Calu3 (cell line): ENCODE measurements at regions not wholly inside any gene's neighbourhood (a gene's known extent, or its start where the extent isn't known, plus 50 kb on each side); places are given as distances from the start of the nearest gene placed in this dataset.

ENCODE experiments used
- BruUV-seq: library from RNA; stranded (reverse); fragments of 400-500 nt; replicated peaks from 2 replicates; lab custom pipeline; 2021; lab: Mats Ljungman, UMichigan
- CTCF ChIA-PET: fragments of 300-600 bp; sonication (Branson Sonifier 250); formaldehyde crosslinking; loops from one replicate; lab custom pipeline; 2022; ENCODE audit warnings: antibody characterized with exemption; lab: Charles Lee
- DNase-seq: peaks from one replicate; pipeline ENCODE4 v3.0.0; 2022
- H3K27ac Mint-ChIP-seq: one replicate; pipeline ENCODE4 v1.8.0; 2022; ENCODE audit warnings: mixed read lengths; ENCODE audit not compliant: unreplicated experiment
- H3K27me3 Mint-ChIP-seq: one replicate; pipeline ENCODE4 v1.8.0; 2022; ENCODE audit warnings: mixed read lengths; ENCODE audit not compliant: unreplicated experiment
- H3K36me3 Mint-ChIP-seq: one replicate; pipeline ENCODE4 v1.8.0; 2022; ENCODE audit warnings: mild to moderate bottlenecking, moderate library complexity, mixed read lengths; ENCODE audit not compliant: insufficient read depth, unreplicated experiment
- H3K4me1 Mint-ChIP-seq: one replicate; pipeline ENCODE4 v1.8.0; 2022; ENCODE audit warnings: mild to moderate bottlenecking, low read depth, mixed read lengths; ENCODE audit not compliant: unreplicated experiment
- H3K4me3 Mint-ChIP-seq: one replicate; pipeline ENCODE4 v1.8.0; 2022; ENCODE audit warnings: mild to moderate bottlenecking, low read depth, moderate library complexity, mixed read lengths; ENCODE audit not compliant: unreplicated experiment
- H3K9me3 Mint-ChIP-seq: one replicate; pipeline ENCODE4 v1.8.0; 2022; ENCODE audit warnings: low read depth, mixed read lengths; ENCODE audit not compliant: unreplicated experiment
- CTCF ChIP-seq: fragments of 200-600 bp; IDR thresholded peaks from one replicate; pipeline ENCODE4 v1.8.0; 2022; ENCODE audit warnings: antibody characterized with exemption; ENCODE audit not compliant: unreplicated experiment
- intact Hi-C: fragments of 100-400 bp; cut with micrococcal nuclease; formaldehyde crosslinking; loops from one replicate; pipeline ENCODE4 v1.10.0; 2022; ENCODE audit not compliant: unreplicated experiment

GRCh38 chr19:29311191-29311790, 98.3 kb upstream of the UQCRFS1 start:
- CTCF ChIA-PET, result no interaction called here
- H3K9me3 Mint-ChIP-seq, result no peaks in the 10 kb centered on the region
- no peak for DNase-seq
- no peak for TF ChIP-seq CTCF
- intact Hi-C loops, result no loop called here
- H3K4me3 Mint-ChIP-seq, result no peak overlapping the region
- no peaks in the 10 kb centered on the region for H3K36me3 Mint-ChIP-seq
- no peak overlapping the region for H3K27ac Mint-ChIP-seq
- no TSS peak for BruUV-seq
- H3K27me3 Mint-ChIP-seq, result peaks cover 95% of the 10 kb centered on the region
- H3K4me1 Mint-ChIP-seq, result no peaks in the 10 kb centered on the region

- H3K36me3 Mint-ChIP-seq, result no peaks in the 10 kb centered on the region
- intact Hi-C loops, result no loop called here
- H3K9me3 Mint-ChIP-seq, result no peaks in the 10 kb centered on the region
- TF ChIP-seq CTCF, result no peak
- peaks cover 95% of the 10 kb centered on the region for H3K27me3 Mint-ChIP-seq
- no peak for DNase-seq
- H3K27ac Mint-ChIP-seq, result no peak overlapping the region
- H3K4me1 Mint-ChIP-seq, result no peaks in the 10 kb centered on the region
- H3K4me3 Mint-ChIP-seq, result no peak overlapping the region
- CTCF ChIA-PET, result no interaction called here
- BruUV-seq, result no TSS peak
Observed at GRCh38 chr19:29315556-29316190, 102.7 kb upstream of the UQCRFS1 start.

- Mint-ChIP-seq H3K36me3 (no peaks in the 10 kb centered on the region), H3K27me3 (peaks cover 95% of the 10 kb centered on the region), H3K4me3 (no peak overlapping the region), H3K27ac (no peak overlapping the region), H3K4me1 (no peaks in the 10 kb centered on the region), H3K9me3 (no peaks in the 10 kb centered on the region)
- intact Hi-C loops, result no loop called here
- DNase-seq, result no peak
- BruUV-seq, result no TSS peak
- CTCF ChIA-PET, result interaction anchor here (0.6 kb wide), 1 partner anchor 295 kb away, joined by 3 read pairs; no protein-coding TSS in a partner anchor
- TF ChIP-seq CTCF, result no peak
Observed at GRCh38 chr19:29318581-29318980, 105.6 kb upstream of the UQCRFS1 start.

GRCh38 chr19:29320086-29320485, 107.1 kb upstream of the UQCRFS1 start:
- TF ChIP-seq CTCF, result no peak
- intact Hi-C loops, result no loop called here
- no peak overlapping the region for H3K27ac Mint-ChIP-seq
- no peaks in the 10 kb centered on the region for H3K4me1 Mint-ChIP-seq
- BruUV-seq, result no TSS peak
- no peak overlapping the region for H3K4me3 Mint-ChIP-seq
- peaks cover 94% of the 10 kb centered on the region for H3K27me3 Mint-ChIP-seq
- CTCF ChIA-PET, result no interaction called here
- no peaks in the 10 kb centered on the region for H3K9me3 Mint-ChIP-seq
- DNase-seq, result no peak
- H3K36me3 Mint-ChIP-seq, result no peaks in the 10 kb centered on the region
